Activated CD8-positive, alpha-beta T cell treated with anti-CD3 and anti-CD28 coated beads for 36 hours (primary cell): ENCODE measurements at regions not wholly inside any gene's neighbourhood (a gene's known extent, or its start where the extent isn't known, plus 50 kb on each side); places are given as distances from the start of the nearest gene placed in this dataset.

ENCODE experiments used
- ATAC-seq: fragments of 200-7000 bp; cut with Tn5 transposase; one replicate; pipeline ENCODE4 v1.10.0; 2021; ENCODE audit warnings: mild to moderate bottlenecking, moderate library complexity
- CTCF ChIA-PET: fragments of 350-600 bp; sonication (Branson Sonifier 250); formaldehyde crosslinking; loops from one replicate; lab custom pipeline; 2021; ENCODE audit warnings: antibody characterized with exemption; lab: Charles Lee
- POLR2A ChIA-PET: fragments of 350-600 bp; sonication (Branson Sonifier 250); formaldehyde crosslinking; loops from one replicate; lab custom pipeline; 2021; ENCODE audit warnings: antibody characterized with exemption; lab: Charles Lee
- DNase-seq: peaks from one replicate; pipeline ENCODE4 v3.0.0-alpha.2; 2020
- H3K27ac Mint-ChIP-seq: one replicate; pipeline ENCODE4 v1.8.0; 2021; ENCODE audit warnings: mild to moderate bottlenecking, mixed read lengths
- H3K27me3 Mint-ChIP-seq: one replicate; pipeline ENCODE4 v1.8.0; 2021; ENCODE audit warnings: mixed read lengths
- H3K36me3 Mint-ChIP-seq: one replicate; pipeline ENCODE4 v1.8.0; 2021; ENCODE audit warnings: low read depth, mixed read lengths
- H3K4me1 Mint-ChIP-seq: one replicate; pipeline ENCODE4 v1.8.0; 2021; ENCODE audit warnings: low read depth, mixed read lengths
- H3K4me3 Mint-ChIP-seq: one replicate; pipeline ENCODE4 v1.8.0; 2021; ENCODE audit warnings: mild to moderate bottlenecking, moderate library complexity, mixed read lengths
- H3K9me3 Mint-ChIP-seq: one replicate; pipeline ENCODE4 v1.8.0; 2021; ENCODE audit warnings: mixed read lengths
- CTCF ChIP-seq: fragments of 200-600 bp; IDR thresholded peaks from one replicate; pipeline ENCODE4 v1.8.0; 2022; ENCODE audit warnings: antibody characterized with exemption, mild to moderate bottlenecking
- intact Hi-C: fragments of 100-400 bp; cut with micrococcal nuclease; formaldehyde crosslinking; loops from one replicate; pipeline ENCODE4 v1.10.0; 2022

DNA sequence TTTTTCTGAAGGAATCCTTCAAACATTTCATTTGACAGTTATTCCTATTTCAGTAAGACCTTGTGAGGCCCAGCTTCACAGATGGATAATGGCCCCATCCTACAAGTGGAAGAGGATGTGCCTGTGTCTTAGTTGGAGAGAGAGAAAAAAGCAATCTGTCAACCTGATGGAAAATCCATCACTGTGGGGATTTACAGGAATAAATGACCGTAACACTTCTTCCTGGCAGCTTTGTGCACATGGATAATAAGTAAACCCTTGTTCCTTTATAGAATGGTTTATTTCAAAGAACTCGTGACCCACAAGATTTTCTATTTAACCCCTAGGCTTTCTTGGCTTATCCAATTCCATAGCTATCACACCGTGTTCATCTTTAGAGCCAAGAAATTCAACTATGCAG lies 121.4 kb upstream of the PCED1B start:
- Mint-ChIP-seq H3K4me1 (no peaks in the 10 kb centered on the region), H3K36me3 (no peaks in the 10 kb centered on the region), H3K9me3 (no peaks in the 10 kb centered on the region), H3K27ac (no peak overlapping the region), H3K4me3 (no peak overlapping the region), H3K27me3 (peaks cover 3% of the 10 kb centered on the region)
- no peak for DNase-seq
- TF ChIP-seq CTCF: no peak
- ChIA-PET POLR2A (interaction anchor here (0.6 kb wide), 1 partner anchor 356 kb away, joined by 6 read pairs; no protein-coding TSS in a partner anchor), CTCF (interaction anchor here (1.3 kb wide), 1 partner anchor 833 kb away, joined by 3 read pairs; no protein-coding TSS in a partner anchor)
- no peak for ATAC-seq
- intact Hi-C loops: no loop called here

GRCh38 chr12:46958599-46959290 lies 120.7 kb upstream of the PCED1B start:
- ChIA-PET CTCF (interaction anchor here (1.3 kb wide), 1 partner anchor 834 kb away, joined by 3 read pairs; no protein-coding TSS in a partner anchor), POLR2A (interaction anchor here (0.6 kb wide), 1 partner anchor 357 kb away, joined by 6 read pairs; no protein-coding TSS in a partner anchor)
- H3K27ac Mint-ChIP-seq: no peak overlapping the region
- H3K9me3 Mint-ChIP-seq: no peaks in the 10 kb centered on the region
- no peak overlapping the region for H3K4me3 Mint-ChIP-seq
- intact Hi-C loops: no loop called here
- peaks cover 3% of the 10 kb centered on the region for H3K27me3 Mint-ChIP-seq
- ATAC-seq (no peak), DNase-seq (no peak)
- H3K36me3 Mint-ChIP-seq: no peaks in the 10 kb centered on the region
- no peaks in the 10 kb centered on the region for H3K4me1 Mint-ChIP-seq
- TF ChIP-seq CTCF: no peak

- DNase-seq (no peak), ATAC-seq (no peak)
- POLR2A ChIA-PET: no interaction called here
- TF ChIP-seq CTCF: no peak
- Mint-ChIP-seq H3K9me3 (no peaks in the 10 kb centered on the region), H3K4me3 (no peak overlapping the region), H3K27me3 (peaks cover 3% of the 10 kb centered on the region), H3K27ac (no peak overlapping the region), H3K36me3 (no peaks in the 10 kb centered on the region), H3K4me1 (no peaks in the 10 kb centered on the region)
- CTCF ChIA-PET: no interaction called here
- intact Hi-C loops: no loop called here
Measured at GRCh38 chr12:46959502-46959901, 119.9 kb upstream of the PCED1B start.

DNA sequence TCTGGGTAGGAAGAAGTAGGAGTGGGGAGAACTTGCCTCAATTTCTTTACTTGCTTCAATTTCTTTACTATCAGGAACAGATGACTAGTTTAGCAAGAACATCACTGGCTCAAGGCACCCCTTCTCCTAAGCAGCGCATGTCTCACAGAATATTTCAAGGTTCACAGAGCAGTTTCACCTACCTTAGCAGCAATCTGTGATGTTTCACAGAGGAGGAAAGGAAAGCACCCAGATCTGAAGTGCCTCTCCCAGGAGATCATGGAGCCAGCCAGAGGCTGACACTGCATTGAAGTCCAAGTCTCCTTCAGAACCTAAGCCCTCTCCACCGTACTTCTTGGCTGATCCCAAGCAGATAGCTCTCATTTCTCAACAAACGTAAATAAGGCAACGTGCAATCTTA lies 118.7 kb upstream of the PCED1B start:
- ATAC-seq (no peak), DNase-seq (no peak)
- H3K27me3 Mint-ChIP-seq: no peaks in the 10 kb centered on the region
- no peak for TF ChIP-seq CTCF
- H3K9me3 Mint-ChIP-seq: no peaks in the 10 kb centered on the region
- ChIA-PET POLR2A (no interaction called here), CTCF (interaction anchor here (1.4 kb wide), 1 partner anchor 60 kb away, joined by 4 read pairs; no protein-coding TSS in a partner anchor)
- H3K4me3 Mint-ChIP-seq: no peak overlapping the region
- H3K27ac Mint-ChIP-seq: no peak overlapping the region
- no peaks in the 10 kb centered on the region for H3K4me1 Mint-ChIP-seq
- H3K36me3 Mint-ChIP-seq: no peaks in the 10 kb centered on the region
- intact Hi-C loops: no loop called here

DNA sequence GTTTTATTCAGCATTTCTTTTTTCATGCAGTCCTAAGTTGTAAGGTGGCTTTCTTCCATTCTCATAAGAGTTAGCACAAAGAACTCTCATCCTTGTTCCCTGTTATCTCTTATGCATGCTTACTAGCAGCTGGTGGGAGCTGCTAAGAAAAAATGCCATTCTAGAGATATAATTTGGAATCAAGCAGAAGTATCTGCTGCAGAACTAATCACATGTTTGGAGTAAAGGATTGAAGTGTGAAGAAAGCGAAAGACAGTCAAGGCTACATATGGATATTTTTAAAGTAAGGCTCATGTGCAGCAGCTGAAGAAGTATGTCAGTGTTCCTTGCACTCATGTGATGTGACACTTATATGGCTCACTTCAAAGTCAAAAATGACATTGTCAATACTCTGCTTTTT lies 116.2 kb upstream of the PCED1B start:
- H3K4me1 Mint-ChIP-seq: no peaks in the 10 kb centered on the region
- intact Hi-C loops: no loop called here
- DNase-seq (no peak), ATAC-seq (no peak)
- CTCF ChIA-PET: no interaction called here
- no peak for TF ChIP-seq CTCF
- H3K4me3 Mint-ChIP-seq: no peak overlapping the region
- H3K27ac Mint-ChIP-seq: no peak overlapping the region
- H3K9me3 Mint-ChIP-seq: no peaks in the 10 kb centered on the region
- POLR2A ChIA-PET: no interaction called here
- no peaks in the 10 kb centered on the region for H3K27me3 Mint-ChIP-seq
- no peaks in the 10 kb centered on the region for H3K36me3 Mint-ChIP-seq
